Limb (tissue), 2 donors: ENCODE measurements at regions not wholly inside any gene's neighbourhood (a gene's known extent, or its start where the extent isn't known, plus 50 kb on each side); places are given as distances from the start of the nearest gene placed in this dataset.
"Not testable (repeated sequence)": the region's sequence is repeated elsewhere in the genome, so short reads cannot be mapped to it uniquely, and the experiment has no call there.

Experiments
- DNase-seq, 2 donors: peaks; one replicate each; pipeline ENCODE4 v3.0.0-alpha.2; 2016; ENCODE audit errors: extremely low spot score in 2 of 2

- DNase-seq, result no peak
Measured at GRCh38 chr7:96770758-96771157, 61.1 kb upstream of the SEM1 start.

- no peak for DNase-seq
Measured at GRCh38 chr7:96772139-96772694, 62.6 kb upstream of the SEM1 start.

GRCh38 chr7:96773483-96773882, 63.8 kb upstream of the SEM1 start:
- DNase-seq, result no peak

- DNase-seq, result no peak
Measured at GRCh38 chr7:96774358-96774757, 64.7 kb upstream of the SEM1 start.

GRCh38 chr7:96775046-96775445, 65.4 kb upstream of the SEM1 start:
- DNase-seq, result no peak

- no peak for DNase-seq
Measured at GRCh38 chr7:96778263-96778662, 68.6 kb upstream of the SEM1 start.

DNA sequence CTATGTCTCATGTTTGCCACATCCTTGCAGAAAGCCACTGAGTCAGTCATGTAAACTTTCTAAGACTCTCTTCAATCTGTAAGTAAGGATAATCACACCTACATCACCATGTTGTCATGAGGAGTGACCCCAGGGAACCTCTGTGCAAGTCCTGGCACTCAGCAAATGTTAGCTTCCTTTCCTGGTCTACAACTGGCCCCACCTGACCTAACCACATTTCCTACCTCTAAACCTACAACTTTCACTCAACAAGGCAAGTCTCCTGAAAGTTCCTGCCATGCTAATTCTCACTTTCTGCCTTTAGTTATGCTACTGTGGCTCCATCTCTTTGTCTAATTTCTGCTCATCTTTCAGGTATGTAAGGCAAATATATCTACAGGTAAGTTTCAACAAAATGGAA, 72.3 kb upstream of the SEM1 start:
- DNase-seq, result no peak

DNA sequence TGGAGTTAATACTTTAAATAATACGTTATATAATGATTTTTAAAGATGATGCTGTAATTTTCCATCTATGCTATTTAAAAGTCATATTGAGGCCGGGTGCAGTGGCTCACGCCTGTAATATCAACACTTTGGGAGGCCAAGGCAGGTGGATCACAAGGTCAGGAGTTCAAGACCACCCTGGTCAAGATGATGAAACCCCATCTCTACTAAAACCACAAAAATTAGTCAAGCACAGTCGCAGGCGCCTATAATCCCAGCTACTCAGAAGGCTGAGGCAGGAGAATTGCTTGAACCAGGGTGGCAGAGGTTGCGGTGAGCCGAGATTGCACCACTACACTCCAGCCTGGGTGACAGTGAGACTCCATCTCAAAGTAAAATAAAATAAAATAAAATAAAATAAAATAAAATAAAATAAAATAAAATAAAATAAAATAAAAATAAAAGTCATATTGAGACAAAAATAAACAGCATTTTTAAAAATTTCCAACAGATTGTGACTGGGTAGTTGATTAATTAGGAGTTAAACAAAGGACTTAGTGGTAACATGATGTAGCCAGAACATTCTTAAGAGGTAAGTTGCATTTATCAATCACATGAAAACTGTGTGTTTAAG, 73.1 kb upstream of the SEM1 start:
- not testable (repeated sequence) for DNase-seq

DNA sequence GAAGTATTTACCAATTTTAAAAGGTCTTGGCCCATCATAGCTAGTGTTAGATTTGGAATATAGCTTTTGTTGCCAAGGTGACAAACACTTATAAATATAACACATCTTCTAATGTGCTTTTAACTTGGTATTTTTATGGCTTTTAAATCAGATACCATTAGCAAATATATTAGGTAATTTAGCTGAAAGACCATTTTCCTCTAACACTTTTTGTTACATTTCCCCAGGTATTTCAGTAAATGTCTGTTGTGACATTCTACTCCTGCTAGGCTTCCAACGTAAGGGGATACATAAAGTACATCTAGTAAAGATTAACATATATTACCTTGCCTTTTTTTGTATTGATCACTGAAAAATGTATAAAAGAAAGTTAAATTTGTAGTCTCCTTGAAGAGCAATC, 75.0 kb upstream of the SEM1 start:
- DNase-seq, result no peak

DNA sequence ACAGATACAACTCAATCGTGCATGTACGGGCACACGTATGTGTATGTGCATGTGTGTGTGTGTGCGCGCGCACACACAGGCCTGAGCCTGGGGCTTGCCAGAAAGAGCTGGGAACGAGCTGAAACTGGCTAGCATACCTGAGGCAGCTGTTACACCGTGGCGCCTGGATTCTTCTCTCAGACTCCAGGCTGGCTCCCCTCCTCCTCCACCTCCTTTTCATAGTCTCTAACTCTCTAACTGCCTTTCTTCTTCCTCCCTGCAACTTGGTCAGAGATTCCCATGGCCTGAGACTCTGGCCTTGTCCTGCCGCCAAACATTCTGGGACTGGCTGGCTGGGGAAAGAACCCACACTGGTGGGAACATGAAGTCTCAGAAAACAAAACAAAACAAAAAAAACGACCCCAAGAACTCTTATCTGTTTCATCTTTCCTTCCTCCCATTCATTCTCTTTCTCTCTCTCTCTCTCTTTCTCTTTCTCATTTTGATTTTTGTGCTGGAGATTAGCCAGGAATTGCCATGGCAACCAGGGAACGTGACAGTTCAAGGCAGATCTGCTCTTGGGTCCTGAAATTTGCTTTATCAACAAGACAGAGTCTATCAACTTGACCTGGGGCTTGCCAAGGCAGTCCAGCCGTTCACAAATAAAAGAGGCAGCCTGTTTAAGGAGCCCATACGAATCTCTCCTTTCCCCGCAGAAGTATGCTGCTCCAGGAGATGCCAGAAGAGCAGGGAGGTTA, 76.8 kb upstream of the SEM1 start:
- peak; percentile 8 to 30 for DNase-seq

DNA sequence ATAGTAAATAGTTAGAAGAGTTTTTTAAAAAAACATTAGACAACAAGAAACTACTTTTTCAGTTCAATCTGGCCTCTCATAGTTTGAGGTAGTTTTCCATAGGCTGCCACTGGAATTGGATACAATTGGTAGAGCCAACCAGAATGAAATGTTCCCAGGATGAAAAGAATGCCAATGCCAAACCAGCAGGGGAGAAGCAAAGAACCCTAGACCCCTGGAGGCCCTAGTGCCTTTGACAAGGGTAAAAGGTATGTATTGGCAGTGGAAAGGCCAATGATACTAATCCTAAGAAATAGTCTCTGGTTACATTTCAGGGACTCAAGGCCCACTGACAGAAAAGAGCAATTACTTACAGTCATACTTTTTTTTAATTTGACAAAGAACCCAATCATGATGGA, 77.4 kb upstream of the SEM1 start:
- DNase-seq, result no peak

GRCh38 chr7:96789914-96790313, 80.3 kb upstream of the SEM1 start:
- no peak for DNase-seq

DNA sequence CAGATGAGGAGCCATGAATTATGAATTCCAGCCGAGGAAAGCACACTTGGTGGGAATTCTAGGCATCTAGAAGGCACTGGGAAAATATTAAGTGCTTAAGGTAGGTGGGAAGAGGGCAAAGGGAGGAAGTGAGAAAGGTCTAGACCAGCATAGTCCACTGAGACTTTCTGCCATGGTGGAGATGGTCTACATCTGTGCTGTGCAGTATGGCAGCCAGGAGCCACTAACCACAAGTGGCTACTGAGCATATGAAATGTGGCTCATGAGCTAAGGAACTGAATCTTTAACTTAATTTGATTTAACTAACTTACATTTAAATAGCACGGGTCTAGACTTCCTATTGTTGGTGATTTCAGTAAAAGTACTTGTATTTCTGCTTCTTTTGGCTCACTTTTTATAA, 82.5 kb upstream of the SEM1 start:
- DNase-seq, result no peak

DNA sequence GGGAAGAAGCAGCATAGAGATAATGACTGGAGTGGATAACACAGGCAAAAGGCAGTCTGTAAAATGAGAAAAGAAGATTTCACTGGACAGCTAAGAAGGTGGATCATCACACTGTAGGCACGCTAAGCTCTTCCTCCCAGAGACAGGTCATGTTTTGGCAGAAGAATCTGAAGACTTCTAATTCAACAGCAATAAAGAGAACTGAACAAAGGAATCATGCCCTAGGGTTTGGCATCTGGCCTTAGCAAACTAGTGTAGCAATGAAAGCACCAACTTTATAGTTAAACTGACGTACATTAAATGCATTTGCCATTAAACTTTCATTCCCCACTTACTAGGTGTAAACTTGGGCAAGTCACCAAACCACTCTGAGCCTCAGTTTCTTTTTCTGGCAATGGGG, 84.4 kb upstream of the SEM1 start:
- no peak for DNase-seq

GRCh38 chr7:96800122-96800521, 90.5 kb upstream of the SEM1 start:
- DNase-seq, result no peak

- DNase-seq, result no peak
Measured at GRCh38 chr7:96800824-96801223, 91.2 kb upstream of the SEM1 start.

- no peak for DNase-seq
Measured at GRCh38 chr7:96819111-96819700, 109.6 kb upstream of the SEM1 start.

GRCh38 chr7:96821131-96821530, 111.5 kb upstream of the SEM1 start:
- DNase-seq, result not testable (repeated sequence)

DNA sequence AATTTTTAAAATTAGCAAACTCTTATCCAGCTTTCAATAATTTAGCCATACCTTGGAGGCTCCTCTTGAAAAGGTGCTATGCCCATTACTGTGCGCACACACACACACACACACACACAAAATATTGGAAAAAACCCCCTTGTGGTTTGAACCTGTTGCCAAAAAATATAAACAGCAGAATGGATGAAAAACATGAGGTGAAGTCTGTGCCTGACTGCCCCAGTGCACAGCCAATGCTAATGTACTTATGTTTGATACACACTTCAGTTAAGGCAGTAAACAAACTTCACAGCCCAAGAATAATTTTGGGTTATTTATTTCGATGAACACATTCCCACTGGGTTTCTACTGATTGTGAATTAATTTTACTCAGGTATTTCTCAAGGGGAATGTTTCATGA, 113.2 kb upstream of the SEM1 start:
- DNase-seq, result no peak

GRCh38 chr7:96823274-96823673, 113.6 kb upstream of the SEM1 start:
- no peak for DNase-seq

- DNase-seq, result no peak
Measured at GRCh38 chr7:96824686-96825085, 115.0 kb upstream of the SEM1 start.

DNA sequence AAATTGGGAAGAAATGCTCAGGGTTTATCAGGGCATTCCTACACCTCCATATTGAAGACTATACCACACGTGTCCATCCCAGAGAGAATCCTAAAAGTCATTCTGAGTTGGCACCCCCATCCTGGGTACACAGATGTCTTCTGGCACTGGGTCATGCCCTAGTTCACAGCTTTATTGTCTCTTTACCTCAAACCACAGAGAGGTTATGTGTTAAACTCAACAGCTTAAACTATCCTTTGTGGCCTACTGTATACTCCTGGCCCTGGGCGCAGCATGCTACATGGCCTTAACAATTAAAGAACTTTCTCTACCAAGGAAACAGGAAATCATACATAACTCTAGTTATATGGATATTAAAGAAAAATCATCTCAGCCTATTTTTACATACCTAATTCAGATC, 115.6 kb upstream of the SEM1 start:
- no peak for DNase-seq

DNA sequence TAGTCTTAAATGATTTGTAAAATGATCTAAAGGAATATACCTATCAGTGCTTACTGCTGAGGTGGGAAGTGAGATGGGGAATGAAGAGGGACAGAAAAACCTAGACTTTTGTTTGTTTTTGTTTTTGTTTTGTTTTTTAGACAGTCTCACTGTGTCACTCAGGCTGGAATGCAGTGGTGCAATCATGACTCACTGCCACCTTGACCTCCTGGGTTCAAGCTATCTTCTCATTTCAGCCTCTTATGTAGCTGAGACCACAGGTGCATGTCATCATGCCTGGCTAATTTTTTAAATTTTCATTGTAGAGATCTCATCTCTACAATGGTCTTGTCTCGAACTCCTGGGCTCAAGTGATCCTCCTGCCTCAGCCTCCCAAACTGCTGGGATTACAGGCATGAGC, 116.4 kb upstream of the SEM1 start:
- no peak for DNase-seq
